Prostate gland (tissue), 2 donors: ENCODE measurements at regions not wholly inside any gene's neighbourhood (a gene's known extent, or its start where the extent isn't known, plus 50 kb on each side); places are given as distances from the start of the nearest gene placed in this dataset.
A peak's percentile ranks its signal among the peaks of the same experiment; 100 is the strongest.

Experiments
- DNase-seq: peaks from one replicate; pipeline ENCODE4 v3.0.0-alpha.2; 2019; ENCODE audit warnings: low spot score
- H3K27ac ChIP-seq, 2 donors: fragments of 200-600 bp; sonication (generic); 2 replicates each; pipeline ENCODE4 v1.5.1; 2017 to 2019
- H3K27me3 ChIP-seq: fragments of 200-600 bp; sonication (generic); replicated peaks from 2 replicates; pipeline ENCODE4 v1.5.1; 2019; ENCODE audit not compliant: insufficient read depth
- H3K36me3 ChIP-seq, 2 donors: fragments of 200-600 bp; sonication (generic); 1 replicate in 1 of 2; 2 replicates in 1 of 2; pipeline versions ENCODE4 v1.5.1 to v1.8.1; 2017 to 2019
- H3K4me1 ChIP-seq: fragments of 200-600 bp; sonication (generic); replicated peaks from 2 replicates; pipeline ENCODE4 v1.5.1; 2019
- H3K4me3 ChIP-seq, 2 donors: fragments of 200-600 bp; sonication (generic); 2 replicates each; pipeline ENCODE4 v1.5.1; 2017 to 2019
- H3K9me3 ChIP-seq: fragments of 200-600 bp; sonication (generic); 2 replicates; pipeline ENCODE4 v1.5.1; 2017
- CTCF ChIP-seq, 4 experiments: fragments of 200-600 bp in 2 of 4; fragments of 450-650 bp in 2 of 4; sonication (generic) in 2 of 4; IDR thresholded peaks; 1 replicate in 3 of 4; 2 replicates in 1 of 4; pipeline ENCODE4 v1.5.1; 2016 to 2019; ENCODE audit warnings: antibody characterized with exemption in 4 of 4, mild to moderate bottlenecking in 2 of 4, moderate library complexity in 2 of 4
- POLR2A ChIP-seq: fragments of 450-650 bp; IDR thresholded peaks from one replicate; pipeline ENCODE4 v1.6.1; 2016; ENCODE audit warnings: antibody characterized with exemption, mild to moderate bottlenecking
- POLR2AphosphoS5 ChIP-seq: sonication (generic); formaldehyde crosslinking; IDR thresholded peaks from one replicate; pipeline ENCODE4 v1.6.1; 2017; ENCODE audit warnings: antibody characterized with exemption
- WGBS: methylation state at CpG from one replicate; pipeline ENCODE4 v1.1.5; 2018; 5-methylcytosine and 5-hydroxymethylcytosine counted together
- intact Hi-C: fragments of 100-400 bp; cut with DNase I; formaldehyde crosslinking; loops from one replicate; pipeline ENCODE4 v1.14.2; 2022

GRCh38 chr5:171595401-171595800, 176.0 kb downstream of the FGF18 start:
- Histone ChIP-seq H3K9me3 (no peaks in the 10 kb centered on the region), H3K36me3 (no peaks in the 10 kb centered on the region), H3K4me3 (no peak overlapping the region), H3K27ac (no peak overlapping the region), H3K4me1 (no peaks in the 10 kb centered on the region), H3K27me3 (no peaks in the 10 kb centered on the region)
- no peak for TF ChIP-seq POLR2AphosphoS5
- no peak for TF ChIP-seq CTCF (IDR thresholded peaks at IDR 0.05)
- no peak for TF ChIP-seq POLR2A
- intact Hi-C loops: loop anchor here (10.0 kb wide), 1 partner anchor 71 kb away; no protein-coding TSS in a partner anchor
- DNase-seq: no peak
- 77% methylated on average over 3 of the region's 3 CpGs for WGBS

DNA sequence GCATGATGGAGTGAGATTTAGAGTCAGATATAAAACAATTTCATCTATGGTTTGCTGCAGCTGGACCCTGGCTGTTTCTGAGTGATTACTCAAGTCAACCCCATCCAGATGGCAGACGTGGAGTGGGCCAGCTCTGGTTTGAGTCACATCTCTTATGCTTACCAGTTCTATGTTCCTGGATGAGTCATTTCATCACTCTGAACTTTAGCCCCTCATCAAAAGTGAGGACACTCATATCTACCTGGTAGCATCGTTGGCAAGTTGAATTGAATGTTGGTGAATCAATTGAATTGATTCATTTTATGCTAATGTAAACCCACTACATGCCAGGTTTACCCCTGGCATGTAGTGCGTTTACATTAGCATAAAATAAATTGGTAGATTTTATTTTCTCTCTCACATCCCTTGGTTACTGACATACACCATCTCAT, 176.4 kb downstream of the FGF18 start:
- TF ChIP-seq POLR2A (no peak), CTCF (IDR thresholded peaks at IDR 0.05) (no peak)
- no peak for DNase-seq
- H3K27me3 ChIP-seq: no peaks in the 10 kb centered on the region
- WGBS: 57% methylated on average over 3 of the region's 3 CpGs
- no peak overlapping the region for H3K4me3 ChIP-seq
- H3K9me3 ChIP-seq: no peaks in the 10 kb centered on the region
- H3K36me3 ChIP-seq: no peaks in the 10 kb centered on the region
- intact Hi-C loops: loop anchor here (10.0 kb wide), 1 partner anchor 71 kb away; no protein-coding TSS in a partner anchor
- no peak overlapping the region for H3K27ac ChIP-seq
- H3K4me1 ChIP-seq: no peaks in the 10 kb centered on the region

GRCh38 chr5:171596391-171596878, 177.0 kb downstream of the FGF18 start:
- Histone ChIP-seq H3K27me3 (no peaks in the 10 kb centered on the region), H3K27ac (no peak overlapping the region), H3K4me1 (no peaks in the 10 kb centered on the region), H3K4me3 (no peak overlapping the region), H3K9me3 (no peaks in the 10 kb centered on the region), H3K36me3 (no peaks in the 10 kb centered on the region)
- intact Hi-C loops: loop anchor here (10.0 kb wide), 1 partner anchor 72 kb away; no protein-coding TSS in a partner anchor
- DNase-seq: peak; percentile 48
- 40% methylated on average over 22 of the region's 22 CpGs for WGBS
- TF ChIP-seq POLR2A: no peak
- peak; percentile 25 for TF ChIP-seq POLR2AphosphoS5

- intact Hi-C loops: loop anchor here (10.0 kb wide), 1 partner anchor 73 kb away; no protein-coding TSS in a partner anchor
- no peaks in the 10 kb centered on the region for H3K4me1 ChIP-seq
- no peak overlapping the region for H3K4me3 ChIP-seq
- 83% methylated on average over 6 of the region's 6 CpGs for WGBS
- H3K36me3 ChIP-seq: no peaks in the 10 kb centered on the region
- no peaks in the 10 kb centered on the region for H3K27me3 ChIP-seq
- DNase-seq: no peak
- TF ChIP-seq POLR2A (no peak), CTCF (IDR thresholded peaks at IDR 0.05) (no peak), POLR2AphosphoS5 (no peak)
- no peaks in the 10 kb centered on the region for H3K9me3 ChIP-seq
- no peak overlapping the region for H3K27ac ChIP-seq
These were observed 178.6 kb downstream of the FGF18 start for GRCh38 chr5:171597946-171598640.

GRCh38 chr5:171598641-171599152, 179.2 kb downstream of the FGF18 start:
- H3K9me3 ChIP-seq: no peaks in the 10 kb centered on the region
- no peaks in the 10 kb centered on the region for H3K36me3 ChIP-seq
- no peak for TF ChIP-seq POLR2A
- TF ChIP-seq CTCF (IDR thresholded peaks at IDR 0.05): no peak
- TF ChIP-seq POLR2AphosphoS5: no peak
- DNase-seq: no peak
- no peak overlapping the region for H3K27ac ChIP-seq
- no peaks in the 10 kb centered on the region for H3K4me1 ChIP-seq
- H3K4me3 ChIP-seq: no peak overlapping the region
- H3K27me3 ChIP-seq: no peaks in the 10 kb centered on the region
- intact Hi-C loops: loop anchor here (10.0 kb wide), 1 partner anchor 74 kb away; no protein-coding TSS in a partner anchor
- 92% methylated on average over 7 of the region's 7 CpGs for WGBS
